ENCODE measurements at regions not wholly inside any gene's neighbourhood (a gene's known extent, or its start where the extent isn't known, plus 50 kb on each side); places are given as distances from the start of the nearest gene placed in this dataset.

- Histone ChIP-seq H3K4me1 (no peaks in the 10 kb centered on the region), H3K4me3 (no peak overlapping the region), H3K36me3 (no peaks in the 10 kb centered on the region), H3K9me3 (peaks cover 0 to 3% of the 10 kb centered on the region in 2 donors), H3K27me3 (no peaks in the 10 kb centered on the region), H3K27ac (no peak overlapping the region)
- no peak for DNase-seq (ENCODE audit: low spot score)
- no peak for TF ChIP-seq CTCF (IDR thresholded peaks at IDR 0.05)
Observed at GRCh38 chr20:52461582-52461981, 270.0 kb upstream of the ZFP64 start.

- Histone ChIP-seq H3K4me3 (no peak overlapping the region), H3K4me1 (no peaks in the 10 kb centered on the region), H3K9me3 (no peaks in the 10 kb centered on the region), H3K36me3 (no peaks in the 10 kb centered on the region), H3K27ac (no peak overlapping the region), H3K27me3 (no peaks in the 10 kb centered on the region)
- no peak for DNase-seq (ENCODE audit: low spot score)
- TF ChIP-seq CTCF (IDR thresholded peaks at IDR 0.05), result no peak
Observed at GRCh38 chr20:52459150-52459549, 267.6 kb upstream of the ZFP64 start.

DNA sequence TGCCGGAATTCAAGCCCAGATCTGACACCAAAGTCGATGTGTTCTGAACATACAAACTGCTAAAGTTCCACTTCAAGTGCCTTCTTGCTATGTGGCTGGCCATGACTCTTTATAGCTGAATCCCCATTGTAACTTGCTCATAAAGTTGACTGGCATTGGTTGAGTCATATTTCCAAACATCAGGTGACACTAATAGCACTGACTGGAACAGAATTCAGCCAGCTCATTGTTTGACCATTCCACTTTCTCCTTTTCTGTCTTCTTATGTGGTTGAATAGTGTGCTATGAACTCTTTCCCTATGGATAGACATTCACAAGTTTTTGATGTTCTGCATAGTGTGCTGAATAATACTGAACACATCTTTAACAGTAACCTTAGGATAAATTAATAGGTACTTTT lies 266.2 kb upstream of the ZFP64 start:
- Histone ChIP-seq H3K27me3 (no peaks in the 10 kb centered on the region), H3K4me1 (no peaks in the 10 kb centered on the region), H3K36me3 (no peaks in the 10 kb centered on the region), H3K4me3 (no peak overlapping the region), H3K9me3 (no peaks in the 10 kb centered on the region), H3K27ac (no peak overlapping the region)
- no peak for DNase-seq (ENCODE audit: low spot score)
- no peak for TF ChIP-seq CTCF (IDR thresholded peaks at IDR 0.05)

GRCh38 chr20:52454660-52455059 lies 263.1 kb upstream of the ZFP64 start:
- no peaks in the 10 kb centered on the region for H3K36me3 ChIP-seq
- TF ChIP-seq CTCF (IDR thresholded peaks at IDR 0.05), result no peak
- no peaks in the 10 kb centered on the region for H3K9me3 ChIP-seq
- H3K4me3 ChIP-seq, result no peak overlapping the region
- no peaks in the 10 kb centered on the region for H3K27me3 ChIP-seq
- no peak overlapping the region for H3K27ac ChIP-seq
- no peaks in the 10 kb centered on the region for H3K4me1 ChIP-seq
- DNase-seq (ENCODE audit: low spot score), result no peak

DNA sequence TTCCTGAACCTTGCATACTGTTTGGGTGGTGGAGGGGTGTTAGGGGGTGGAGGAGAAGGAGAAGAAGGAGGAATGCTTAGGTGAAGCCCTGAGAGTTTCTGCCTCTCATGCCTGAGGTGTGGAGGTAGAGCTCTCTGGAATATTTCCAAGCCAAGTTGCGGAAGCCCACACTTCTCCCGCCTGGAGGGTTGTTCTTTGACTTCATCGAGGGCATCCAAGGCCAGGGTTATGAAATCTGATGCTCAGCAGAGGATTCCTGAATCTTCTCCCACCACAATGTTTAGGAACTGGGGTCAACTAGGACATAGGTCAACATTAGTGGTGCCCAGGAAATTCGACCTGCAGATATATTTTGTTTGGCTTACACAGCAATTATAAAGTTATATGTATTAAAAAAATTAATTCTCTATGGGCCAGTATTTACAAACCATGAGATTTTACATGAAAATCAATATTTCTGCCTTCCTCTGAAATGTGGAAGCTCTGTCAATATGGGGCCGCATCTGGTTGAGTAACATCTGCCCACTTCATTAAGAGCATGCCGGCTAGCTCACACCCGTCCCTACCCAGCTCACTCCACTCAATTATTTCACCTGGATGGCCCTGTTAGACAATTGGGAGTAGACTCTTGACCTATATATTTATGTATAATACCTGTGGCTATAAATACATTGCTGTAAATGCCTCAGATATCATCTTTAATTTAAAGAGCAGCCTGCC lies 257.1 kb upstream of the ZFP64 start:
- Histone ChIP-seq H3K4me1 (no peaks in the 10 kb centered on the region), H3K9me3 (no peaks in the 10 kb centered on the region), H3K27ac (no peak overlapping the region), H3K4me3 (no peak overlapping the region), H3K36me3 (no peaks in the 10 kb centered on the region), H3K27me3 (no peaks in the 10 kb centered on the region)
- TF ChIP-seq CTCF (IDR thresholded peaks at IDR 0.05), result no peak
- DNase-seq (ENCODE audit: low spot score), result no peak

DNA sequence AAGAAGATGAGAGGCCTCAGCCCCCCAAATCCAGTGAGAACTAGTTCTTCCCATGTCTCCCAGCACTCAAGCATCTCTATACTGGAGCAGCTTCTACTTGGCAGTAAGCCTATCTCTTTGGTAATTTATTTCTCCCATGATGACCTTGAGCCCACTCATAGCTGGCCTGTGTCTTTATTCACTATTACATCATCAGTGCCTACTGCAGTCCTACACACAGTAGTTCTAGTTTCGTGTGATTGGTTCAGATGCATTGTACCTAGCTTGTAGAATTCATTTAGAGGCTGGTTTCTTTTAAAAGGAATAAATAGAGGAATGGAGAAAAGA lies 255.6 kb upstream of the ZFP64 start:
- Histone ChIP-seq H3K27me3 (no peaks in the 10 kb centered on the region), H3K4me1 (no peaks in the 10 kb centered on the region), H3K9me3 (no peaks in the 10 kb centered on the region), H3K36me3 (no peaks in the 10 kb centered on the region), H3K27ac (no peak overlapping the region), H3K4me3 (no peak overlapping the region)
- TF ChIP-seq CTCF (IDR thresholded peaks at IDR 0.05), result no peak
- DNase-seq (ENCODE audit: low spot score), result no peak
